AG04449 (cell line): ENCODE measurements at regions not wholly inside any gene's neighbourhood (a gene's known extent, or its start where the extent isn't known, plus 50 kb on each side); places are given as distances from the start of the nearest gene placed in this dataset.

ENCODE experiments used
- CTCF ChIA-PET: fragments of 350-600 bp; formaldehyde crosslinking; extraction: SDS; loops from one replicate; lab custom pipeline; 2021; ENCODE audit warnings: antibody characterized with exemption; lab: Yijun Ruan, JAX
- POLR2A ChIA-PET: fragments of 400-600, 350-600 bp; formaldehyde crosslinking; extraction: SDS; loops from one replicate; lab custom pipeline; 2020; ENCODE audit warnings: antibody characterized with exemption, inconsistent platforms; lab: Yijun Ruan, JAX
- DNase-seq: peaks from one replicate; pipeline ENCODE4 v3.0.0-alpha.2; 2010; ENCODE audit warnings: low read depth, low spot score
- H3K4me3 ChIP-seq: 2 replicates; pipeline ENCODE4 v1.5.1; 2011; ENCODE audit warnings: low read depth, mild to moderate bottlenecking, control low read depth, low read length
- TF ChIP-seq, protein P1 (sequence below): IDR thresholded peaks from one replicate; pipeline ENCODE4 v1.5.1; 2011; ENCODE audit warnings: mild to moderate bottlenecking, moderate library complexity, low read length, control low read depth, inconsistent platforms; ENCODE audit not compliant: insufficient read depth; ENCODE audit errors: missing control alignments

DNA sequence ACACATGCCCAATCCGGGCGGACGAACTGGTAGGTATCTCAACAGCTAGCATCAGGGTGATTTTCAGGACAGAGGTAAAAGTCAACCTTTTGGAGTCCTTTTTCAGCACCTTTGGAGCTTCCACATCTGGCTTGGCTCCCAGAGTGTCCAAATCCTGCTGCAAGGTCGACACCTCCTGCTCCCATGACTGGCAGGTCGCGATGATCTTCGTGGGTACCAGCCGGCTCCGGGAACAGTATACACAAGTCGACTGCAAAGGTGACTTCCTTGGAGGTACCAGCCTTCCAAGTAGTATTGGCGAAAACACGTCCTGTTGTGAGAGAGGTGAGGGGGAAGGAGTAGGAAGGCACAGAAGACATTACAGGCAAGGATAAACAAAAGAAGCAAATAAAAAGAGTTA, 672.7 kb downstream of the TMEM121 start:
- H3K4me3 ChIP-seq = no peak overlapping the region
- TF ChIP-seq, protein P1, sequence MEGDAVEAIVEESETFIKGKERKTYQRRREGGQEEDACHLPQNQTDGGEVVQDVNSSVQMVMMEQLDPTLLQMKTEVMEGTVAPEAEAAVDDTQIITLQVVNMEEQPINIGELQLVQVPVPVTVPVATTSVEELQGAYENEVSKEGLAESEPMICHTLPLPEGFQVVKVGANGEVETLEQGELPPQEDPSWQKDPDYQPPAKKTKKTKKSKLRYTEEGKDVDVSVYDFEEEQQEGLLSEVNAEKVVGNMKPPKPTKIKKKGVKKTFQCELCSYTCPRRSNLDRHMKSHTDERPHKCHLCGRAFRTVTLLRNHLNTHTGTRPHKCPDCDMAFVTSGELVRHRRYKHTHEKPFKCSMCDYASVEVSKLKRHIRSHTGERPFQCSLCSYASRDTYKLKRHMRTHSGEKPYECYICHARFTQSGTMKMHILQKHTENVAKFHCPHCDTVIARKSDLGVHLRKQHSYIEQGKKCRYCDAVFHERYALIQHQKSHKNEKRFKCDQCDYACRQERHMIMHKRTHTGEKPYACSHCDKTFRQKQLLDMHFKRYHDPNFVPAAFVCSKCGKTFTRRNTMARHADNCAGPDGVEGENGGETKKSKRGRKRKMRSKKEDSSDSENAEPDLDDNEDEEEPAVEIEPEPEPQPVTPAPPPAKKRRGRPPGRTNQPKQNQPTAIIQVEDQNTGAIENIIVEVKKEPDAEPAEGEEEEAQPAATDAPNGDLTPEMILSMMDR = no peak
- ChIA-PET POLR2A (no interaction called here), CTCF (no interaction called here)
- DNase-seq = no peak

GRCh38 chr14:106200541-106201315, 674.3 kb downstream of the TMEM121 start:
- POLR2A ChIA-PET = no interaction called here
- TF ChIP-seq, protein P1 = no peak
- H3K4me3 ChIP-seq = no peak overlapping the region
- DNase-seq = no peak
- CTCF ChIA-PET = no interaction called here

DNA sequence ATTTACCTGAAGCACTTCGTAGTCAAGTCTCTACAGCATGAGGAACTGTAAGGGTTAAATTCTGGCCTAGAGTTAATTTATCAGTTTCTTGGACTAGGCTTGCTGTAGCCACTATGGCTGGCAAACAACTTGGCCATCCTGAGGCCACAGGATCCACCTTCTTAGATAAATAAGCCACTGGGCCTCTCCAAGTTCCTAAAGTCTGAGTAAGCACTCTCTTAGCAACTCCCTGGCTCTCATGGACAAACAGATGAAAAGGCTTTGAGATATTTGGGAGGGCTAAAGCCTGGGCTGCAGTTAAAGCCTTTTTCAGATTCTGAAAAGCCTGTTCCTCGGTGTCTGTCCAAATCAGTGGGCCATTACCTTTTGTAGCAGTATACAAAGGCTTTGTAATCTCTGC, 675.0 kb downstream of the TMEM121 start:
- ChIA-PET CTCF (no interaction called here), POLR2A (no interaction called here)
- TF ChIP-seq, protein P1 = no peak
- DNase-seq = no peak
- no peak overlapping the region for H3K4me3 ChIP-seq

GRCh38 chr14:106203438-106203837, 677.1 kb downstream of the TMEM121 start:
- POLR2A ChIA-PET = no interaction called here
- DNase-seq = no peak
- no peak overlapping the region for H3K4me3 ChIP-seq
- CTCF ChIA-PET = no interaction called here
- TF ChIP-seq, protein P1 = no peak

GRCh38 chr14:106204063-106204462, 677.7 kb downstream of the TMEM121 start:
- POLR2A ChIA-PET = no interaction called here
- H3K4me3 ChIP-seq = no peak overlapping the region
- no peak for DNase-seq
- TF ChIP-seq, protein P1 = no peak
- CTCF ChIA-PET = no interaction called here

- ChIA-PET CTCF (no interaction called here), POLR2A (no interaction called here)
- DNase-seq = no peak
- TF ChIP-seq, protein P1 = no peak
- H3K4me3 ChIP-seq = no peak overlapping the region
These were observed 680.9 kb downstream of the TMEM121 start for GRCh38 chr14:106207316-106207715.
